DMS153 treated with DMSO at 0.1 percent for 48 hours (cell line): ENCODE measurements at regions not wholly inside any gene's neighbourhood (a gene's known extent, or its start where the extent isn't known, plus 50 kb on each side); places are given as distances from the start of the nearest gene placed in this dataset.

Experiments
- DNase-seq: peaks from one replicate; lab custom pipeline; 2025; ENCODE audit not compliant: unreplicated experiment; lab: John Stamatoyannopoulos, UW

GRCh38 chr12:77160931-77161330, 95.6 kb upstream of the E2F7 start:
- no peak for DNase-seq

GRCh38 chr12:77153706-77154105, 88.3 kb upstream of the E2F7 start:
- DNase-seq, result no peak

- DNase-seq, result no peak
Measured at GRCh38 chr12:77152623-77153193, 87.3 kb upstream of the E2F7 start.

GRCh38 chr12:77151030-77151429, 85.7 kb upstream of the E2F7 start:
- DNase-seq, result no peak

GRCh38 chr12:77133566-77133965, 68.2 kb upstream of the E2F7 start:
- no peak for DNase-seq

GRCh38 chr12:77131977-77132490, 66.7 kb upstream of the E2F7 start:
- no peak for DNase-seq

GRCh38 chr12:77130193-77130592, 64.8 kb upstream of the E2F7 start:
- no peak for DNase-seq

GRCh38 chr12:77124767-77125166, 59.4 kb upstream of the E2F7 start:
- DNase-seq, result no peak

GRCh38 chr12:77122661-77123060, 57.3 kb upstream of the E2F7 start:
- no peak for DNase-seq

- no peak for DNase-seq
Measured at GRCh38 chr12:77122236-77122635, 56.9 kb upstream of the E2F7 start.

GRCh38 chr12:77120156-77121085, 55.1 kb upstream of the E2F7 start:
- DNase-seq, result no peak

GRCh38 chr12:77118696-77119095, 53.3 kb upstream of the E2F7 start:
- DNase-seq, result no peak

GRCh38 chr12:77116277-77116676, 50.9 kb upstream of the E2F7 start:
- no peak for DNase-seq

- DNase-seq, result no peak
Measured at GRCh38 chr12:77115471-77115870, 50.1 kb upstream of the E2F7 start.
